ENCODE measurements at regions not wholly inside any gene's neighbourhood (a gene's known extent, or its start where the extent isn't known, plus 50 kb on each side); places are given as distances from the start of the nearest gene placed in this dataset.

DNA sequence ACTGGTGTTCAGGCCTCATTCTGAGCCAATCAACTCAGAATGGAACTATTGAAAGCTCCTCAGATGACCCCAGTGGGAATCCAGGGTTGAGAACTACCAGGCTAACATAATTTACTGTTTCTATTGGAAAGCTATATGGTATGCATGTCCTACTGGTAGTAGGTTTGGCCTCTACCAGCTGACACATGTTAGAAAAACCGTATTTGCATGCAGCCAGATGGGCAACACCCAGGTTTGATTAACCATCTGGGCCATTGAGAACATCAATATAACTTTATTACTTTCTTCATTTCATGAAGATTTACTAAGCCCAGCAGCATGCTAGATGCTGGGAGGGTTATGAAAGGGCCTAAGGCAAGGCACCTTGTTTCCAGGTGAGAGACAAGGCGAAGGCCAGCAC lies 181.4 kb upstream of the PARP11 start:
- Histone ChIP-seq H3K27ac (no peak overlapping the region), H3K9me3 (no peaks in the 10 kb centered on the region), H3K36me3 (no peaks in the 10 kb centered on the region), H3K27me3 (peaks cover 0 to 8% (median 0%) of the 10 kb centered on the region in 4 donors), H3K4me1 (no peaks in the 10 kb centered on the region), H3K4me3 (no peak overlapping the region)
- TF ChIP-seq, protein P1, sequence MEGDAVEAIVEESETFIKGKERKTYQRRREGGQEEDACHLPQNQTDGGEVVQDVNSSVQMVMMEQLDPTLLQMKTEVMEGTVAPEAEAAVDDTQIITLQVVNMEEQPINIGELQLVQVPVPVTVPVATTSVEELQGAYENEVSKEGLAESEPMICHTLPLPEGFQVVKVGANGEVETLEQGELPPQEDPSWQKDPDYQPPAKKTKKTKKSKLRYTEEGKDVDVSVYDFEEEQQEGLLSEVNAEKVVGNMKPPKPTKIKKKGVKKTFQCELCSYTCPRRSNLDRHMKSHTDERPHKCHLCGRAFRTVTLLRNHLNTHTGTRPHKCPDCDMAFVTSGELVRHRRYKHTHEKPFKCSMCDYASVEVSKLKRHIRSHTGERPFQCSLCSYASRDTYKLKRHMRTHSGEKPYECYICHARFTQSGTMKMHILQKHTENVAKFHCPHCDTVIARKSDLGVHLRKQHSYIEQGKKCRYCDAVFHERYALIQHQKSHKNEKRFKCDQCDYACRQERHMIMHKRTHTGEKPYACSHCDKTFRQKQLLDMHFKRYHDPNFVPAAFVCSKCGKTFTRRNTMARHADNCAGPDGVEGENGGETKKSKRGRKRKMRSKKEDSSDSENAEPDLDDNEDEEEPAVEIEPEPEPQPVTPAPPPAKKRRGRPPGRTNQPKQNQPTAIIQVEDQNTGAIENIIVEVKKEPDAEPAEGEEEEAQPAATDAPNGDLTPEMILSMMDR (IDR thresholded peaks at IDR 0.05): no peak
- TF ChIP-seq POLR2A (IDR thresholded peaks at IDR 0.05): no peak
- intact Hi-C loops (cut with DNase I): no loop called here
- DNase-seq: no peak
- WGBS, 2 donors: 79 to 85% methylated on average over 2 of the region's 2 CpGs

DNA sequence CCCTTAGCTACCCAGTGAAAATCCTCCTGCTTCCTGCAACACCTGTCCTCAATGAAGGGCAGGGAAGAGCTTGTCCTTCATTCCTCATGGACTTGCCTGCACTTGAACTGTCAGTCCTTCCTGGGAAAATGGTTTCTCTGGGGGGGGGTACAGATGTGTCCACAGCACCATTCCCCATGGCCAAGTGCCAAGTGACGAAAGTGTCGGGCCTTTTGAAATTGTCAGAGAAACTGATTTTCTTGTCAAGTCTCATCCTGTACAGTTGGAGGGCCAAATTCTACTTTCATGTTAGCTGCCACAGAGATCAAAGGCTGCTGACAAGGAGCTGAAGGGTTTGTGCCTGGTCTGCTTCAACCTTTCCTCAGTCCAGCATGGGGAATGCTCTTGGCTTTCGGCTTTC lies 179.5 kb upstream of the PARP11 start:
- Histone ChIP-seq H3K4me3 (no peak overlapping the region), H3K36me3 (no peaks in the 10 kb centered on the region), H3K27ac (no peak overlapping the region), H3K27me3 (peaks cover 0 to 8% (median 0%) of the 10 kb centered on the region in 4 donors), H3K4me1 (no peaks in the 10 kb centered on the region), H3K9me3 (no peaks in the 10 kb centered on the region)
- TF ChIP-seq POLR2A (IDR thresholded peaks at IDR 0.05): no peak
- TF ChIP-seq, protein P1 (IDR thresholded peaks at IDR 0.05): no peak
- WGBS, 2 donors: 42 to 75% methylated on average over 1 to 2 of the region's 3 CpGs
- intact Hi-C loops (cut with DNase I): no loop called here
- no peak for DNase-seq

DNA sequence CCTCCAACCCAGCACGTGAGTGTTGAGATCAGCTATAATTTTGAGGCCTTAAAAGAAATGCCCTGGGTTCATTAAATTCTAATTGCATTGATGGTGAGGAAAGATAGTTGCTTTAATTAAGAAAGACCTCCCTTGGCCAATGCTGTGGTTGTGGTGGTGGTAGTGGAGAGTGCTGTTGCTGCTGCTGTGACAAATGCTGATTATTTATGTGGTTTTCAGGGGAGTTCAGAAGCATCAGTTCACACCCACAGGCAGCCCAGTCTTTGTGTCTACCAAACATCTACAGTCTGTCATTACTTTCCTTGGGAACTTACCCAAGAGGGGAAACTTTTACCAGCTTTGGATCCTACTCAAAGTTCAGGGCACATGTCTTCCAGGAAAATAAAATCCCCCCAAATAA lies 178.4 kb upstream of the PARP11 start:
- peaks cover 0 to under 1% (median 0%) of the 10 kb centered on the region in 4 donors for H3K27me3 ChIP-seq
- no peaks in the 10 kb centered on the region for H3K9me3 ChIP-seq
- H3K27ac ChIP-seq: no peak overlapping the region
- WGBS, 2 donors: 40 to 78% methylated on average over 1 of the region's 1 CpG
- H3K36me3 ChIP-seq: no peaks in the 10 kb centered on the region
- no peak for DNase-seq
- TF ChIP-seq, protein P1 (IDR thresholded peaks at IDR 0.05): no peak
- no peak for TF ChIP-seq POLR2A (IDR thresholded peaks at IDR 0.05)
- H3K4me3 ChIP-seq: no peak overlapping the region
- intact Hi-C loops (cut with DNase I): no loop called here
- no peaks in the 10 kb centered on the region for H3K4me1 ChIP-seq

DNA sequence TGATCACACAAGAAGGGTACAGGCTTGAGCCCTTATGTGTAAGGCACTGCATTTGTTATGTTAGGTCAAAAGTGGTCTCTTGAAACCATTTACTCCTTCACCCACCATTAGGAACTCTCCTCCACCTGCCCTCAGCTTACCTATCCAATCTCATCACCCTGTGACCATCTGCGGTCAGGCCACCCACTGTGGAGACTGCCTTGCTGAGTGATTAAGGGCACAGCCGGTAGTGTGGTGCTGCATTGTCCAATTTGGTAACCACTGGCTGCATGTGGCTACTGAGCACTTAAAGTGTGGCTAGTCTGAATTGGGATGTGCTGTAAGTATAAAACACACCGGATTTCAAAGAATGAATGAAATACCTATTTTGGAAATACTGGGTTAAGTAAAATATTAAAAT lies 177.1 kb upstream of the PARP11 start:
- Histone ChIP-seq H3K36me3 (no peaks in the 10 kb centered on the region), H3K9me3 (no peaks in the 10 kb centered on the region), H3K27me3 (no peaks in the 10 kb centered on the region), H3K4me3 (no peak overlapping the region), H3K27ac (no peak overlapping the region), H3K4me1 (no peaks in the 10 kb centered on the region)
- WGBS, 2 donors: 85 to 96% methylated on average over 3 of the region's 3 CpGs
- intact Hi-C loops (cut with DNase I): no loop called here
- TF ChIP-seq POLR2A (IDR thresholded peaks at IDR 0.05): no peak
- TF ChIP-seq, protein P1 (IDR thresholded peaks at IDR 0.05): no peak
- DNase-seq: no peak

DNA sequence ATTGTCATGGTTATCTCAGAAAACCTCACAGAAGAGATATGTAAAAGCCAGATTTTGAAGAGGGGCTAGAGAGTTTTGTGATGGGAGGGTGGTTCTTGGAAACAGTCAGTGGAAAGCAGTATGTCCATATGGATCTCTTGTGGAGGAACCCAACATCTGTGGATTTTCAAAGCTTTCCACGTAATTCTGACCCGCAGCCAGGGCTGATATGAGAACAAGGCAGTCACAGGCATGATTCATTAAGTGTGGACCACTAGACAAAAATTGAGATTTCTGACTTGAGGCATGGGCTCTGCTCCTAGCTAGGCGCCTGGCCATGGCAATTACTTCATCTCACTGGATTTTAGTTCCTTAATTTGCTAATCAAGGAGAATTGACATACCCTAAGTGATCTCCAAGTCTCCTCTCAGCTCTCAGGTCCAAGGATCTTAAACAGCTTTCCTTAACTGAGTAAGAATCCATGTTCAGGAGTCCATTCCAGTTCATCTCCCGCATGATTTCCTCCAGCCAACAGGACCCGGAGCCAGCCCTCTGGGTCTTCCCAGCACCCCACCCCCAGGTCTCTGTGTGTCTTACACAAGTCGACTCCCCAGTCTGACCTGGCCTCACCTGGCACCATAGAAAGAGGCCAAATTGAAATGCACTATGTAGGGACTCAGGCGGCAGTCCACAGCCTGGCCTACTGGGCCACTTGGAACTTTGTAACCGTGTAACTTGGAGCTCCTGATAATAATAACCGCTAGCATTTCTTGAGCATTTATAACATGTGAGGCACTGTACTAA lies 176.3 kb upstream of the PARP11 start:
- no peak overlapping the region for H3K4me3 ChIP-seq
- intact Hi-C loops (cut with DNase I): no loop called here
- TF ChIP-seq, protein P1 (IDR thresholded peaks at IDR 0.05): no peak
- no peak for TF ChIP-seq POLR2A (IDR thresholded peaks at IDR 0.05)
- 68 to 82% methylated on average over 8 to 9 of the region's 9 CpGs for WGBS, 2 donors
- no peaks in the 10 kb centered on the region for H3K27me3 ChIP-seq
- H3K9me3 ChIP-seq: no peaks in the 10 kb centered on the region
- no peak for DNase-seq
- no peaks in the 10 kb centered on the region for H3K4me1 ChIP-seq
- H3K36me3 ChIP-seq: no peaks in the 10 kb centered on the region
- no peak overlapping the region for H3K27ac ChIP-seq
